DOHH2 (cell line): ENCODE measurements at regions not wholly inside any gene's neighbourhood (a gene's known extent, or its start where the extent isn't known, plus 50 kb on each side); places are given as distances from the start of the nearest gene placed in this dataset.

Source experiments
- H3F3A ChIP-seq: fragments of 200-600 bp; sonication (generic), shearing (Covaris generic); 2 replicates; pipeline ENCODE4 v1.6.0; 2016; ENCODE audit warnings: antibody characterized with exemption, mild to moderate bottlenecking; ENCODE audit not compliant: control insufficient read depth, insufficient read depth
- H3K27ac ChIP-seq: fragments of 200-600 bp; sonication (generic); 2 replicates; pipeline ENCODE4 v1.5.1; 2014; ENCODE audit warnings: low read depth, mild to moderate bottlenecking, low read length, moderate library complexity
- H3K27me3 ChIP-seq: fragments of 200-600 bp; sonication (generic); 2 replicates; pipeline ENCODE4 v1.6.1; 2014; ENCODE audit warnings: mild to moderate bottlenecking, low read length, mixed read lengths; ENCODE audit not compliant: control insufficient read depth
- H3K36me3 ChIP-seq: fragments of 200-600 bp; sonication (generic); 2 replicates; pipeline ENCODE4 v1.6.1; 2014; ENCODE audit warnings: mild to moderate bottlenecking, low read length, moderate library complexity, mixed read lengths; ENCODE audit not compliant: control insufficient read depth
- H3K4me1 ChIP-seq: fragments of 200-600 bp; sonication (generic); 2 replicates; pipeline ENCODE4 v1.6.1; 2014; ENCODE audit warnings: mild to moderate bottlenecking, low read length, mixed read lengths; ENCODE audit not compliant: control insufficient read depth
- H3K4me2 ChIP-seq: fragments of 200-600 bp; sonication (generic); 2 replicates; pipeline ENCODE4 v1.6.0; 2014; ENCODE audit warnings: mild to moderate bottlenecking, low read length, moderate library complexity
- H3K4me3 ChIP-seq: fragments of 200-600 bp; sonication (generic); 2 replicates; pipeline ENCODE4 v1.5.1; 2014; ENCODE audit warnings: mild to moderate bottlenecking, low read length, mixed read lengths
- H3K79me2 ChIP-seq: fragments of 200-600 bp; sonication (generic); 2 replicates; pipeline ENCODE4 v1.6.1; 2014; ENCODE audit warnings: mild to moderate bottlenecking, low read length, mixed read lengths; ENCODE audit not compliant: control insufficient read depth
- H3K9me2 ChIP-seq: fragments of 200-600 bp; sonication (generic); replicated peaks from 2 replicates; pipeline ENCODE4 v1.6.1; 2014; ENCODE audit warnings: mild to moderate bottlenecking, low read length, mixed read lengths; ENCODE audit not compliant: control insufficient read depth
- H3K9me3 ChIP-seq: fragments of 200-600 bp; sonication (generic); 2 replicates; pipeline ENCODE4 v1.6.1; 2014; ENCODE audit warnings: antibody characterized with exemption, low read length, mixed read lengths; ENCODE audit not compliant: control insufficient read depth, insufficient read depth
- H4K20me1 ChIP-seq: fragments of 200-600 bp; sonication (generic); 2 replicates; pipeline ENCODE4 v1.6.0; 2014; ENCODE audit warnings: low read depth, mild to moderate bottlenecking, antibody characterized with exemption, low read length, moderate library complexity; ENCODE audit not compliant: control insufficient read depth, insufficient read depth
- CTCF ChIP-seq: fragments of 200-600 bp; sonication (generic); IDR thresholded peaks from one replicate; pipeline ENCODE4 v1.5.1; 2014; ENCODE audit warnings: antibody characterized with exemption, mild to moderate bottlenecking, low read depth, low read length; ENCODE audit not compliant: poor library complexity, severe bottlenecking
- EZH2phosphoT487 ChIP-seq: fragments of 200-600 bp; sonication (generic); IDR thresholded peaks from 2 replicates; pipeline ENCODE4 v1.6.1; 2017; ENCODE audit warnings: borderline replicate concordance, mild to moderate bottlenecking, antibody characterized with exemption, low read length, moderate library complexity, mixed read lengths

GRCh38 chr13:34357435-34358232 is 539.7 kb downstream of the RFC3 start:
- H3K79me2 ChIP-seq: no peaks in the 10 kb centered on the region
- no peaks in the 10 kb centered on the region for H4K20me1 ChIP-seq
- H3K4me1 ChIP-seq: no peaks in the 10 kb centered on the region
- H3K9me2 ChIP-seq: no peaks in the 10 kb centered on the region
- H3K36me3 ChIP-seq: no peaks in the 10 kb centered on the region
- no peak overlapping the region for H3K27ac ChIP-seq
- TF ChIP-seq EZH2phosphoT487 (no peak), CTCF (no peak)
- no peak overlapping the region for H3K4me3 ChIP-seq
- no peaks in the 10 kb centered on the region for H3K9me3 ChIP-seq
- no peaks in the 10 kb centered on the region for H3F3A ChIP-seq
- no peak overlapping the region for H3K4me2 ChIP-seq
- no peaks in the 10 kb centered on the region for H3K27me3 ChIP-seq

- TF ChIP-seq EZH2phosphoT487 (no peak), CTCF (no peak)
- H3F3A ChIP-seq: no peaks in the 10 kb centered on the region
- no peak overlapping the region for H3K4me2 ChIP-seq
- H3K9me3 ChIP-seq: no peaks in the 10 kb centered on the region
- no peaks in the 10 kb centered on the region for H3K9me2 ChIP-seq
- H3K4me3 ChIP-seq: no peak overlapping the region
- H3K27me3 ChIP-seq: no peaks in the 10 kb centered on the region
- H3K4me1 ChIP-seq: no peaks in the 10 kb centered on the region
- H3K27ac ChIP-seq: no peak overlapping the region
- no peaks in the 10 kb centered on the region for H3K36me3 ChIP-seq
- no peaks in the 10 kb centered on the region for H3K79me2 ChIP-seq
- no peaks in the 10 kb centered on the region for H4K20me1 ChIP-seq
Measured at GRCh38 chr13:34358811-34359513, 541.0 kb downstream of the RFC3 start.

- Histone ChIP-seq H3K9me2 (no peaks in the 10 kb centered on the region), H3K36me3 (no peaks in the 10 kb centered on the region), H3K4me1 (no peaks in the 10 kb centered on the region), H3K4me3 (no peak overlapping the region), H3K79me2 (no peaks in the 10 kb centered on the region), H3F3A (no peaks in the 10 kb centered on the region), H3K27ac (no peak overlapping the region), H3K27me3 (no peaks in the 10 kb centered on the region), H3K4me2 (no peak overlapping the region), H3K9me3 (no peaks in the 10 kb centered on the region), H4K20me1 (no peaks in the 10 kb centered on the region)
- TF ChIP-seq EZH2phosphoT487: no peak
- no peak for TF ChIP-seq CTCF
Measured at GRCh38 chr13:34360702-34361101, 542.8 kb downstream of the RFC3 start.
